Tibial artery (tissue), 4 donors: ENCODE measurements at regions not wholly inside any gene's neighbourhood (a gene's known extent, or its start where the extent isn't known, plus 50 kb on each side); places are given as distances from the start of the nearest gene placed in this dataset.

Experiments used
- DNase-seq, 2 donors: peaks; one replicate each; pipeline ENCODE4 v3.0.0-alpha.2; 2019
- H3K27ac ChIP-seq, 2 donors: fragments of 200-600 bp; sonication (generic) in 1 of 2; 1 replicate in 1 of 2; 2 replicates in 1 of 2; pipeline ENCODE4 v1.5.1; 2018 to 2019; ENCODE audit warnings: mild to moderate bottlenecking in 1 of 2
- H3K27me3 ChIP-seq, 2 donors: fragments of 200-600 bp; sonication (generic) in 1 of 2; one replicate each; pipeline versions ENCODE4 v1.5.1 to v1.6.0; 2016 to 2019
- H3K36me3 ChIP-seq, 3 donors: fragments of 200-600 bp; sonication (generic) in 2 of 3; one replicate each; pipeline ENCODE4 v1.5.1; 2016 to 2019; ENCODE audit warnings: mild to moderate bottlenecking in 2 of 3
- H3K4me1 ChIP-seq, 4 donors: fragments of 200-600 bp; sonication (generic) in 2 of 4; 1 replicate in 3 of 4; 2 replicates in 1 of 4; pipeline ENCODE4 v1.5.1; 2016 to 2019
- H3K4me3 ChIP-seq, 2 donors: fragments of 200-600 bp; sonication (generic) in 1 of 2; 1 replicate in 1 of 2; 2 replicates in 1 of 2; pipeline ENCODE4 v1.5.1; 2018 to 2019; ENCODE audit warnings: mild to moderate bottlenecking in 2 of 2
- H3K9me3 ChIP-seq, 3 donors: fragments of 200-600 bp; sonication (generic) in 1 of 3; one replicate each; pipeline ENCODE4 v1.5.1; 2016 to 2019
- CTCF ChIP-seq, 2 experiments: fragments of 200-600 bp in 1 of 2; fragments of 450-650 bp in 1 of 2; IDR thresholded peaks; one replicate each; pipeline ENCODE4 v1.5.1; 2017 to 2019; ENCODE audit warnings: antibody characterized with exemption in 2 of 2, mild to moderate bottlenecking in 1 of 2, moderate library complexity in 1 of 2
- intact Hi-C: fragments of 100-400 bp; cut with DNase I; formaldehyde crosslinking; loops from one replicate; pipeline ENCODE4 v1.15.0; 2023; ENCODE audit warnings: low total_unique reads

DNA sequence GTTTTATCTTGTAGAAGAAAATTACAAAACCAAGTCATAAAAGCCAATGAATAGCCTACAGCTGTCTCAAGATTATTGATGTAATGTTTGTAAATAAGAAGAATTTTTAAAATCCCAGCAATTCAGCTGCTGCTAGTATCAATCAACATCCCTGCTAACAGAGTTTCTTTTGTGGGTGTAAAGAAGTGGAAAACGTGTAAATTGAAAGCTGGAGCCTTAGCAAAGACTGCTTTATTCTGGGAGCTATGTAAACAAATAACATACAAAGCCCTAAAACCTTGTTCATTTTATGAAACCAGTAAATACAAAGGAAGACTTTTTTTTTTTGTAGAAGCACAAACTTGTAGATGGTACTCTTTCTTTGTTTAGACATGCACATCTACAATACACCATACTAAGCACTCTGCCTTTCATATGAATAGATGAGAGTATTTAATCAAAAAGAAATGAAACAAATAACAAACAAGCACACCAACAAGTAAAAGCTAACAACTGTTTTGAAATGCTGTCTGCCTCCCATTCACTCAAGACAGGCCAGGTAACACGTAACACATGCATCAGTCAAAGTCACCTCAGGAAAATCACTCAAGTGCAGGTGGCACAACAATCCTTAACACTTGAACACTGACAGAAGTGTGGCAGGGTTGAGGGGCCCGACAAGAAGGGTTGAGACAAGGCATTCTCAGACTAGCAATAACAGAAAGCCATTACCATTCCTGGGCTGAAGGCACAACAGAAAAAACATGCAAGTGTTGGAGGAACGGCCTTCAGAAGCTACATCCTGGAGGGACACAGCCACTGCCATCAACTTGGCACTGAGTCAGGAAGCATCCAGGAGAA is 1364.0 kb upstream of the SEL1L start:
- no peak for TF ChIP-seq CTCF (IDR thresholded peaks at IDR 0.05)
- no peak for DNase-seq
- no peaks in the 10 kb centered on the region for H3K36me3 ChIP-seq
- no peaks in the 10 kb centered on the region for H3K9me3 ChIP-seq
- H3K4me1 ChIP-seq = no peaks in the 10 kb centered on the region
- intact Hi-C loops = no loop called here
- no peaks in the 10 kb centered on the region for H3K27me3 ChIP-seq
- H3K27ac ChIP-seq = no peak overlapping the region
- H3K4me3 ChIP-seq = no peak overlapping the region

DNA sequence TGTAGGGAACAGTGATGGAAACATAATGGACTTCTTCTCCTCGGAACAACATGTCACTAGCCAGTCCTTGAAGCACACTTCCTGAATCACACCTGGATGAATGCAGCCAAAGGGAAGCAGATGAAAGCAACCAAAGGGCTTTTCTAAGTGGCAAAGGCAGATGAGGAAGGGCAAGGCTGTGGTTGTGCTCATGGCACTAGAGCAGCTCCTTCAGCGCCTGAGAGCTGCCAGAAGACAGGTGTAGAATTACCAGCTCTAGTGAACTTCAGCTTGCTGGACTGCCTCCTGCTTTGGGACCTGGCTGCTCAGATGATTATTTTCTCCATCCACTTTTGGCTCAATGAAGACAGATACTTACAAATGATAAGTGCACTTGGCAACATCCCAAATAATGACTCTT is 1372.1 kb upstream of the SEL1L start:
- Histone ChIP-seq H3K4me3 (no peak overlapping the region), H3K36me3 (no peaks in the 10 kb centered on the region), H3K27me3 (no peaks in the 10 kb centered on the region), H3K4me1 (no peaks in the 10 kb centered on the region), H3K9me3 (no peaks in the 10 kb centered on the region), H3K27ac (no peak overlapping the region)
- no peak for TF ChIP-seq CTCF (IDR thresholded peaks at IDR 0.05)
- DNase-seq = no peak
- intact Hi-C loops = no loop called here

DNA sequence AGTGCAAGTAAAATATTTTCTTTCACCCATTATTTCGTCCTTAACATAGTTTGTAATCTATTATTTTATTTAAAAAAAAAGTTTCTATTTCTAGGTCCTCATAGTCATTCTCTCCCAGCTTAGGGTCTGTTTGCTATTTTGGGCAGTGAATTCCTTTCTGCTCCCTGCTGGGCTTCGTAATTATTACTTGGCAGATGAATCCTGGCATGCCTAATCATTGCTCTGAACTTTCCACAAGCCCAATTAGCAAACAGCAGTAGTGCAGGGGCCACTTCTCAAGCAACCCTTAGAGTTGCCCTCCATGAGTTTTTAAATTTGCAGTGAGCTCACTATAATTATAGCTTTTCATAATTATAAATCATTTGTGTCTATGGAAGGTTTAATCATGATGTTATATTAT is 1378.3 kb upstream of the SEL1L start:
- intact Hi-C loops = no loop called here
- no peak for TF ChIP-seq CTCF (IDR thresholded peaks at IDR 0.05)
- Histone ChIP-seq H3K36me3 (no peaks in the 10 kb centered on the region), H3K4me3 (no peak overlapping the region), H3K27me3 (no peaks in the 10 kb centered on the region), H3K27ac (no peak overlapping the region), H3K4me1 (peaks cover 0 to 4% (median 0%) of the 10 kb centered on the region in 4 donors), H3K9me3 (no peaks in the 10 kb centered on the region)
- DNase-seq = no peak

DNA sequence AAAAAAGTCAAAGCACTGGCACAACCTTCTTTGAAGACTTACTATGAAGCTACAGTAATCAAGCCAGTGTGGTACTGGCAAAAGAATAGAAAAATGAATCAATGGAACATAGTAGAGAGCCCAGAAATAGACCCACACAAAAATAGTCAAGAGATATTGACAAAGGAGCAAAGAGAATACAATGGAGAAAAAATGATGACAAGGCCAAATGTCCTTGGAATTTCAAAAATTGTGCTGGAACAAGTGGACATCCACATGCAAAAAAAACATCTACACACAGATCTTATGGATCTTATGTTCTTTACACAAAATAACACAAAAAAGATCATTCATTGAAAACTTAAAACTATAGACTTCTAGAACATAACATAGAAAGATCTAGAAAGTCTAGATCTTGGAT is 1379.7 kb upstream of the SEL1L start:
- no peak for DNase-seq
- no peak overlapping the region for H3K27ac ChIP-seq
- no peak overlapping the region for H3K4me3 ChIP-seq
- no peak for TF ChIP-seq CTCF (IDR thresholded peaks at IDR 0.05)
- no peaks in the 10 kb centered on the region for H3K9me3 ChIP-seq
- intact Hi-C loops = no loop called here
- no peaks in the 10 kb centered on the region for H3K36me3 ChIP-seq
- peaks cover 0 to 4% (median 0%) of the 10 kb centered on the region in 4 donors for H3K4me1 ChIP-seq
- H3K27me3 ChIP-seq = no peaks in the 10 kb centered on the region

DNA sequence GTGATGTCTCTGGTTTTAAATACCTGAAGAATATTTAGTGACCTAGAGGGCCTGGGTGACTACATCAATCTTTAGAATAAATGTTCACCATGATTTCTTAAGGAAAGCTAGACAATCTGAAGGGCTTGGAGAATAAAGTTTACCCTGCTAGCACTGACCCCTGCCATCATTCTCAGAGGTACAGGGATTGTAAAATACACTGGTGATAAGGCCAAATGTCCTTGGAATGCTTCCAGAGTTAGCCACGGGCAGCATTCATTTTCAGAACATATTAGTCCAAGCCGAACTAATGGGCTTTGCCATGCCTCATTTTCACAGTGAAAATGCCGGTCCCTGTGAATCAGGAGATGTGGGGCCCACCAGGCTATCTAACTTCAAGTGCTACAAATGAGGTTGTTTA is 1381.7 kb upstream of the SEL1L start:
- Histone ChIP-seq H3K9me3 (no peaks in the 10 kb centered on the region), H3K27me3 (no peaks in the 10 kb centered on the region), H3K27ac (no peak overlapping the region), H3K4me1 (peaks cover 0 to 4% (median 0%) of the 10 kb centered on the region in 4 donors), H3K36me3 (no peaks in the 10 kb centered on the region), H3K4me3 (no peak overlapping the region)
- TF ChIP-seq CTCF (IDR thresholded peaks at IDR 0.05) = no peak
- intact Hi-C loops = no loop called here
- no peak for DNase-seq
